Loucy (cell line): ENCODE measurements at regions not wholly inside any gene's neighbourhood (a gene's known extent, or its start where the extent isn't known, plus 50 kb on each side); places are given as distances from the start of the nearest gene placed in this dataset.

Experiments used
- CTCF ChIP-seq: fragments of 200-600 bp; sonication (generic); conservative IDR thresholded peaks from 2 replicates; pipeline ENCODE4 v1.5.1; 2014; ENCODE audit warnings: mild to moderate bottlenecking, antibody characterized with exemption, low read length
- EZH2phosphoT487 ChIP-seq: fragments of 200-600 bp; IDR thresholded peaks from 2 replicates; pipeline ENCODE4 v1.6.1; 2018; ENCODE audit warnings: antibody characterized with exemption, mild to moderate bottlenecking, moderate library complexity, borderline replicate concordance

DNA sequence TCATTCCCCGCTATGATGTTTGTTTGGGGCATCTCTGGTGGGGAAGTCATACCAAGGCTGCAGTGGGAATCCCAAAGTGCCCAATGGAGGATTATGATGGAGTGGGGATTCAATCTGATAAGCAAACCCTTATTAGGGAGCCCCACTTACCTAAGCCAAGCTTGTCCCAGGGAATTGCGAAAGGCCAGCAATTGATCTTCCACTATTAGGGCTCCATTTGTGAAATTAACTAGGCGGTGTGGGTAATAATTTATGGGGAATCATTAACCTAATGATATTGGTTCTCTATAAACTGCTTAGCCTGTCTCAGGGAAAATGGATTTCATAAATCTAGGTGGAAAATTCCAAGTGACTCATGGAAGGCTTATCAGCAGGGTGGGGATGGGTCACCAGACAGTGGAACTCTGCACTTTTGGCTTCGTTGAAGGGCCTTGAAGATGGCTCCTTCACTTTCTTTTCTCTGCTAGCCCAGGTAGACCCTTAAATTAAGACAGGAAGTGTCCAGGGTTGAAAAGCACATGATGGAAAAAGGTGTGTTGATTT lies 113.0 kb upstream of the WSCD2 start:
- TF ChIP-seq CTCF, result no peak
- no peak for TF ChIP-seq EZH2phosphoT487
